Activated CD4-positive, alpha-beta memory T cell treated with anti-CD3 and anti-CD28 coated beads for 36 hours (primary cell): ENCODE measurements at regions not wholly inside any gene's neighbourhood (a gene's known extent, or its start where the extent isn't known, plus 50 kb on each side); places are given as distances from the start of the nearest gene placed in this dataset.

Experiments
- CTCF ChIA-PET: fragments of 350-600 bp; sonication (Branson Sonifier 250); formaldehyde crosslinking; loops from one replicate; lab custom pipeline; 2021; ENCODE audit warnings: antibody characterized with exemption, inconsistent platforms; lab: Charles Lee
- POLR2A ChIA-PET: fragments of 350-600 bp; sonication (Branson Sonifier 250); formaldehyde crosslinking; loops from one replicate; lab custom pipeline; 2021; ENCODE audit warnings: antibody characterized with exemption; lab: Charles Lee
- DNase-seq: peaks from one replicate; pipeline ENCODE4 v3.0.0-alpha.2; 2020
- H3K27ac Mint-ChIP-seq: one replicate; pipeline ENCODE4 v1.8.0; 2021; ENCODE audit warnings: mixed read lengths
- H3K27me3 Mint-ChIP-seq: one replicate; pipeline ENCODE4 v1.8.0; 2021; ENCODE audit warnings: mixed read lengths
- H3K36me3 Mint-ChIP-seq: one replicate; pipeline ENCODE4 v1.8.0; 2021; ENCODE audit warnings: mixed read lengths
- H3K4me1 Mint-ChIP-seq: one replicate; pipeline ENCODE4 v1.8.0; 2021; ENCODE audit warnings: low read depth, mixed read lengths
- H3K4me3 Mint-ChIP-seq: one replicate; pipeline ENCODE4 v1.8.0; 2021; ENCODE audit warnings: mild to moderate bottlenecking, mixed read lengths
- H3K9me3 Mint-ChIP-seq: one replicate; pipeline ENCODE4 v1.8.0; 2021; ENCODE audit warnings: mixed read lengths
- intact Hi-C: fragments of 100-400 bp; cut with micrococcal nuclease; formaldehyde crosslinking; loops from one replicate; pipeline ENCODE4 v1.15.1; 2023

DNA sequence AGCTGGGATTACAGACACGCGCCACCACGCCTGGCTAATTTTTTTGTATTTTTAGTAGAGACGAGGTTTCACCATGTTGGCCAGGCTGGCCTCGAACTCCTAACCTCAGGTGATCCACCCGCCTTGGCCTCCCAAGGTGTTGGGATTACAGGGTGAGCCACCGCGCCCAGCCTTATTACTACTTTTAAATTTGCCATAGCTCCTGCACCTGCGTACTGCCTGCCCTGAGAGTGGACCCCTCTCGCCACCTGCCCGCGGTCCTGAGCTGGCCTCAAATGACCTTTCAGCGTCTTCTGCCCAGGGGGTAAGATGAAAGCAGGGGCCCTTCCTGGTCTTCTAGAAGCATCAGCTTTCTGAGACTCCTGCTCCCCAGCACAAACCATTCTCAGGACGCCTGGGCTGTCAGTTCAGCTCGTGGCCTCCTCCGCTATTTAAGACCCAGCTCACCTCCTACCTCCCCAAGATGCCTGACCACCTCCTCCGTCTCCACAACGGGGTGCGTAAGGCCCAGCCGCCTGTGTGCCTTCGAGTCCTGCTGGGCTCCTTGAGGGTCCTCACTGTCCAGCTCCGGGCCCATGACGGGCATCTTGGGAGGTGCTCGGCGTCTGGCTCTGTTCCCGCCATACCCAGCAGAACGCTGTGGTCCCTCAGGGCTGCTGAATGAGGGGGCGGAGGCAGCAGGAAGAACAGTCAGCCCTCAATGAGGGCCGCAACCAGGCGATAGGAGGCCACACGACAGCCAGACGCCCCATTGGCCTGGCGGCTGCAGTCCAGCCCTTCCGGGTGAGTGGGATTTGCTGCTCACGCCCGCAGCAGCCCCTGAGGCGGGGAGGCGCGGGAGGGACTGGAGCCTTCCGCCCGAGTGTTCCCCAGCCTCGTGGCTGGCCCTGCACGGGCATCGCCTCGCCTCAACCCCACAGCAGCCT, 266.6 kb downstream of the TFCP2L1 start:
- CTCF ChIA-PET, result no interaction called here

DNA sequence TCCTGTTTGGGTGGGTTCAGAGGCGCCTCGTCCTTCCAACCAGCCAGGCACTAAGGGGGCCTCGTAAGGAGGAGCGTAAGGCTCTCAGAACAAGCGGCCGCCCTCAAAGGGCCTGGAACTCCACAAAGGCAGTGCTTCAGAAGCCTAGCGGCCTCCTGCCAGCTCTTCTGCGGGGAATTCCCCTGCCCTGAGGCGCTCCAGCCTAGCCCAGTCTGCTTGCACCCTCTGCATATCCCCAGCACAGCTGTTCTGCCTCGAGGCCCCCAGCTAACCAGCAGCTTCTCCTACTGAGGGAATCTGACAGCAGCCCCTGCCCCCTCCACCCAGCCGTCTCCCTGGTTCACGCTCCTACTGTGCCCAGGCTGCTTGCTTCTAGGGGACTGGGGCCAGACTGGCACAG, 265.9 kb downstream of the TFCP2L1 start:
- Mint-ChIP-seq H3K9me3 (no peaks in the 10 kb centered on the region), H3K4me1 (no peaks in the 10 kb centered on the region), H3K27me3 (peaks cover 4% of the 10 kb centered on the region), H3K4me3 (no peak overlapping the region), H3K27ac (no peak overlapping the region), H3K36me3 (no peaks in the 10 kb centered on the region)
- no peak for DNase-seq
- ChIA-PET POLR2A (no interaction called here), CTCF (no interaction called here)
- intact Hi-C loops, result no loop called here

More for the DNA sequence above, 266.6 kb downstream of the TFCP2L1 start:
- no peak for DNase-seq
- Mint-ChIP-seq H3K4me3 (no peak overlapping the region), H3K36me3 (no peaks in the 10 kb centered on the region), H3K27me3 (peaks cover 4% of the 10 kb centered on the region), H3K27ac (no peak overlapping the region), H3K4me1 (no peaks in the 10 kb centered on the region), H3K9me3 (no peaks in the 10 kb centered on the region)
- intact Hi-C loops, result no loop called here
- POLR2A ChIA-PET, result no interaction called here

DNA sequence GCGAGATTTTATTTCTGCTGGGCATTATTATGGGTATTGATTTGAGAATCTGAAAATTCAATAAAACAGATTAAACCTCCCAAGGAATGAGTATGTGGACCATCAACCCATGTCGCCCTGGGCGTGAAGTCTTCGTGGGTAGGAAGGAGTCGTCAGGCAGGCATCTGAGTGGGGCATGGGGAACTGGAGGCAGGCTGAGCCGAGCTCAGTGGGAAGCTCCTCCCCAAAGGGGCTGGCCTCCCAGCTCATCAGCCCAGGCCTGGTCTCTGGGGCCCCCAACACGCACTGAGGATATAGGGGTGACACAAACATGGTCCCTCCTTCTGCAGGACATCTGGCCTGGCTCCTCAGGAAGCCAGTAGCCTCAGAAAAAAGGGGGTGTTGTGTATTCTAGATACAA, 265.2 kb downstream of the TFCP2L1 start:
- CTCF ChIA-PET, result no interaction called here

DNA sequence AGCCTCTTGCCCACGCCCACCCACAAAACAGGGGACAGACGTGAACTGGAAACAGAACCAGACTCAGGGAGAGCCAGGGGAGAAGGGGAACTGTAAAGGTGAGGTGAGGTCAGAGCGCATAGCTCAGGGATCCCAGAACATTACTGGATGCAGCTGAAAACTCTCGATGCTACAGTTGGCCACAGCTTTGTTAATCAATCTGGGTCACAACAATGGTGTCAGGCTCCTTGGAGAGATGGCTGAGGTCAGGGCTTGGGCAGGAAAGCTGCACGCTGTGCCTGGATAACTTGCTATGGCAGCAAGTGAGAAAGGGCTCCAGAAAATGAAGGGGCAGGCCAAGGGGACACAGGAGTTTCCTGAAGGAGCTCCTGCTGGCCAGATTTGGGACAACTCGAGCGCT, 263.3 kb downstream of the TFCP2L1 start:
- POLR2A ChIA-PET, result no interaction called here
- CTCF ChIA-PET, result no interaction called here

More for the DNA sequence above, 265.2 kb downstream of the TFCP2L1 start:
- intact Hi-C loops, result no loop called here
- no peak for DNase-seq
- peaks cover 4% of the 10 kb centered on the region for H3K27me3 Mint-ChIP-seq
- POLR2A ChIA-PET, result no interaction called here
- H3K4me1 Mint-ChIP-seq, result no peaks in the 10 kb centered on the region
- H3K27ac Mint-ChIP-seq, result no peak overlapping the region
- no peaks in the 10 kb centered on the region for H3K36me3 Mint-ChIP-seq
- no peaks in the 10 kb centered on the region for H3K9me3 Mint-ChIP-seq
- no peak overlapping the region for H3K4me3 Mint-ChIP-seq

DNA sequence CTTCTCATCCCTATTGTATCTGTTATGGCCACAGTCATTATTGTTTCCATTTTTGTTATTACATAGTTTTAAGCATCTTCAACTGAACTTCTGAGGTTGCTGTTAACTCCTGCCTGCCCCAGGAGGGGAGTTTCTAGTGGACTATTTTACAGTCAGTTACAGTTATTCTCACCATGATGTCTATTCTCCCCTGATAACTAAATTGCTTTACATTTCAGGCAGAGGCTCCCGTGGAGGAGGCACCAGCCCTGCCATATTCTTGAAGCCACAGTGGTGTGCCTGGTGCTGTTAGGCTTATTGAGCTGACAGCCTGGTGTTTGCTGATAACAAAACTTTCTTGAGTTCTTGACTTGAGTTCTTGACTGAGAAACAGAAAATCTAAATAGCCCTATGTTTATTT, 256.4 kb downstream of the TFCP2L1 start:
- H3K36me3 Mint-ChIP-seq, result no peaks in the 10 kb centered on the region
- H3K4me3 Mint-ChIP-seq, result no peak overlapping the region
- H3K4me1 Mint-ChIP-seq, result no peaks in the 10 kb centered on the region
- H3K27me3 Mint-ChIP-seq, result peaks cover 4% of the 10 kb centered on the region
- ChIA-PET POLR2A (no interaction called here), CTCF (no interaction called here)
- DNase-seq, result no peak
- no peak overlapping the region for H3K27ac Mint-ChIP-seq
- intact Hi-C loops, result no loop called here
- H3K9me3 Mint-ChIP-seq, result no peaks in the 10 kb centered on the region

More for the DNA sequence above, 263.3 kb downstream of the TFCP2L1 start:
- Mint-ChIP-seq H3K9me3 (no peaks in the 10 kb centered on the region), H3K27me3 (peaks cover 4% of the 10 kb centered on the region), H3K4me3 (no peak overlapping the region), H3K27ac (no peak overlapping the region), H3K4me1 (no peaks in the 10 kb centered on the region), H3K36me3 (no peaks in the 10 kb centered on the region)
- intact Hi-C loops, result no loop called here
- no peak for DNase-seq

DNA sequence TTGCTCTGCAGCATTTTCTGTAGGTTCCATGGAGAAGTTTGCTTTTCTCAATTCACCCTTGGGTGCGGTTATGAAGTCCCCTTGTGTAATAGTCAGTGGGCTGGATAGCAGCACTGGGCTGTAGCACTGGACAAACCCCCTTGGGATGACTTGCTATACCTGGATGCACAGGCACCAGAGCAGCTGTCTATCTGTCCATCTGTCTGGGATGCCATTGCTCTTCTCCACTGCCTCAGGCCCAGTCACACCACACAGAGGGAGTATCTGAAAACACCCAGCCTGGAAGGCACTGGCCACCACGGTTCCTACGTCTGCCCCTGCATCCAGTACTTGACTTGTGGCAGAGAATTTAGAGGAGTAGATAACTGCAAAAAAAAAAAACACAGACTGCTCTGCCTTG, 254.5 kb downstream of the TFCP2L1 start:
- Mint-ChIP-seq H3K27me3 (peaks cover 4% of the 10 kb centered on the region), H3K27ac (no peak overlapping the region), H3K4me3 (no peak overlapping the region), H3K36me3 (no peaks in the 10 kb centered on the region), H3K9me3 (no peaks in the 10 kb centered on the region), H3K4me1 (no peaks in the 10 kb centered on the region)
- ChIA-PET CTCF (interaction anchor here (0.8 kb wide), 1 partner anchor 49 kb away, joined by 3 read pairs; no protein-coding TSS in a partner anchor), POLR2A (interaction anchor here (0.6 kb wide), 1 partner anchor 184 kb away, joined by 3 read pairs; no protein-coding TSS in a partner anchor)
- no peak for DNase-seq
- intact Hi-C loops, result no loop called here

DNA sequence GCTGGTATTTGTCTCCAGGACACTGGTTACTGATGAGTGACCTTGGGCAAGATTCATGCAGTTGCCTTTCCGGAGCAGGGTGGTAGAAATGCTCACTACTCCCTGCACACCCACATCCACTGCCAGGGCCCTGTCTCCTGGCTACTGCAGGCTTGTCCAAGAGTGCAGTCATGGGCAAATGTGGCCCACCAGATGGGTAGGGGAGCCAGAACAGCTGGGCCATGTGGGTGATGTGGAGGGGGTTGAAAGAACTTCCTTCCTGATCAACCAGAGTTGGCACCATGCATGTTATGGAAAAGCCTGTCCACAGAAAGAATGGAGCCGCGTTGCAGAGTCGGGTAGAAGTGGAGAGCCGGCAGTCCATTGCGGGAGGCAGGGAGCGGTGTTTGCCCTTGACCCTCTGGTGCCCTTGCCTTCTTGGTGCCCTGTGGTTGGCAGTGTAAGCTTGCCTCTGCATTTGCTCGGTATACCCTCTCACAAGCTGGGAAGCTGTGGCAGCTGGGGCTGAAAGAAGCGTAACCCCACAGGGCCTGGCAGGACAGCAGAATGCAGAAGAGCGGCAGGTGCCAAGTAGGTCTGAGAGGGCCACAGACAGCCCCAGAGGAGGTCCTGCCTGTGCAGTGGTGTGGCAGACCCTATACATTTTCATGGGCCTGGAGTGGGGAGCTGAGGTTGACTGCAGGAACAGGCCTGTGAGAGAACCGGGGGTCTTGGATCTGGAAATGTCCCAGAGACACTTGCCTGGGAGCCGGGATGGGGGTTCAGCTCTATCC, 253.2 kb downstream of the TFCP2L1 start:
- Mint-ChIP-seq H3K4me3 (no peak overlapping the region), H3K36me3 (no peaks in the 10 kb centered on the region), H3K9me3 (no peaks in the 10 kb centered on the region), H3K27ac (no peak overlapping the region), H3K27me3 (peaks cover 4% of the 10 kb centered on the region), H3K4me1 (no peaks in the 10 kb centered on the region)
- intact Hi-C loops, result no loop called here
- POLR2A ChIA-PET, result no interaction called here
- DNase-seq, result no peak
- CTCF ChIA-PET, result no interaction called here

DNA sequence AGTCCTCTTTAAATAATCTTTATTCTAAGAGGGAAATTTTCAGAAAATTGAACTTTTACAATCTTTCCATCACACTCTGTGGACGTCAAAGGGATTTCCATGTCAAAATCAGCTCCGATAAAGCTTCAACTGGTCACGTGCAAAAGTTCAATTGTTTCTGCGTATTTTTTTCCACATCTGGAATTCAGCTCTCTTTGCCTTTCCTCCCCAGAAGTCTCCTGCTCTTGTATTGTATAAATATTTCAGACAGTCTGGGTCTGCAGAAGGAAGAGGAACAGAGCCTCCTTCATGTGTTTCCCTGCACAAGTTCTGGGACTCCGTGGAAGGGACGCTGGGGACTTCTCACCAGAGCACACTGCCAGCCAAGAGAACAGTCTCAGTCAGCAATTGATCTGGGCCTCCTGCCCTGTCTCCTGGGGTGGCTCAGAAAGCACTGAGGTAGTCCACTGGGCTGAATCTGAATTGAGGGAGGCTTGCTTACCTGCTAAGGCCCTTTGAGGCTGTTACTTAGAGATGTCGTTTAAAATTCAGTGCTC, 251.5 kb downstream of the TFCP2L1 start:
- H3K4me3 Mint-ChIP-seq, result no peak overlapping the region
- no peak for DNase-seq
- peaks cover 4% of the 10 kb centered on the region for H3K27me3 Mint-ChIP-seq
- H3K4me1 Mint-ChIP-seq, result no peaks in the 10 kb centered on the region
- H3K27ac Mint-ChIP-seq, result no peak overlapping the region
- no peaks in the 10 kb centered on the region for H3K36me3 Mint-ChIP-seq
- ChIA-PET CTCF (no interaction called here), POLR2A (no interaction called here)
- intact Hi-C loops, result no loop called here
- no peaks in the 10 kb centered on the region for H3K9me3 Mint-ChIP-seq

DNA sequence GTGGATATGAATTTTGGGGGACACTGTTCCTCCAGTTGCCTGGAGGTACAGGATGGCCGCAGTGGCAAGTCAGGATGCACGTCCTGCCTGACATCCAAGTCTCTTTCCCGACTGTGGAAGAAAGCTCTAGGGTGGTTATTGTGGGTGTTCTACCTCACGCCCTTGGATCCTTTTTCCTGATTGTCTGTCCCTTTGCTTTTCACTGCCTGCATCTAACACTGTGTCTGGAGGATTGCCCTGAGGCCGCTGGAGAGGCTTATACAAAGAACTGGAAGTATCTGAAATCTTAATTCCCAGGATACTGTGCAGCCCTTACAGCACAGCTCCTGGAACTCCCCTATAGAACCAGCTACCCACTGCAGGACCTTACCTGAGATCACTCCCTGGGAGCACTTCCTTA, 250.5 kb downstream of the TFCP2L1 start:
- Mint-ChIP-seq H3K4me1 (no peaks in the 10 kb centered on the region), H3K27me3 (peaks cover 4% of the 10 kb centered on the region), H3K36me3 (no peaks in the 10 kb centered on the region), H3K9me3 (no peaks in the 10 kb centered on the region), H3K27ac (no peak overlapping the region), H3K4me3 (no peak overlapping the region)
- no peak for DNase-seq
- CTCF ChIA-PET, result no interaction called here
- intact Hi-C loops, result no loop called here
- POLR2A ChIA-PET, result no interaction called here

DNA sequence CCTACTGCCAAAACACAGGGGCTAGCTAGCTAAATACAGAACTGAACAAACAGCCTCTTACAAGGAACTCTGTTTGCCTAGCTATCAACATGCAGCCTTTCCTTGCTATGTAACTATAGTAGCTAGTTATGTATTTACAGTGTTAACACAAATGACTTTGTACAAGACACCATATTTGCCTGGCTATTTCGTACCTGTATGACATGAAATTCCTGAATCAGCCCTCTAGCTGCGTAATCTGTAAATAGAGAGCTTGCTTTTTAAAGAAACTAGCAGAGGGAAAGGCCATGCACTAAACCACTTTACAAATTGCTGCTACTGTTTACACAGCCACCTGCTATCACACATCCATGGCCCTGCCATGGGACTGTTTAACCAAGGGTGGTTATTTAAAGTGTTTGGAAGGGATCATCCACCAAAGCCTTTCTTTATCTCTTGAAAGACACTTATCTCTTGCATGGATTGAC, 248.7 kb downstream of the TFCP2L1 start:
- H3K9me3 Mint-ChIP-seq, result no peaks in the 10 kb centered on the region
- ChIA-PET POLR2A (no interaction called here), CTCF (no interaction called here)
- H3K36me3 Mint-ChIP-seq, result no peaks in the 10 kb centered on the region
- H3K27me3 Mint-ChIP-seq, result no peaks in the 10 kb centered on the region
- intact Hi-C loops, result no loop called here
- no peaks in the 10 kb centered on the region for H3K4me1 Mint-ChIP-seq
- no peak overlapping the region for H3K27ac Mint-ChIP-seq
- DNase-seq, result no peak
- no peak overlapping the region for H3K4me3 Mint-ChIP-seq

DNA sequence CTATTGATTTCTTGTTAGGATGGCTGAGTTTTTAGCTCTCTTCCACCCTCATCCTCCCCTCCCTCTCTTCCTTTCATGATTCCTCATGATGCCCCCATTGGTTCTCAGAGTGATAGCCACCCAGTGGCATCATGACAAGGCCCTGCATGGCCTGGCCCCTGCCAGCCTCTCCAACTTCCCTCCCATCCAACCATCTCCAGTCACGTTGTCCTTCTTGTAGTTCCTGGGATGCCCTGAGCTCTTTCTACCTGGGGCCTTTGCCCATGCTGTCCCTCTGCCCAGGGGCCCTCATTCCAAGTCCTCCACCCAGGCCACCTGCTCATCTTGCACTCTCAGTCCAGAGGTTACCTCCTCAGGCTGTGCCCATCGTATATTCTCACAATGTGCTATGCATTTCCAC, 247.5 kb downstream of the TFCP2L1 start:
- H3K27me3 Mint-ChIP-seq, result no peaks in the 10 kb centered on the region
- no peaks in the 10 kb centered on the region for H3K4me1 Mint-ChIP-seq
- H3K4me3 Mint-ChIP-seq, result no peak overlapping the region
- intact Hi-C loops, result no loop called here
- ChIA-PET CTCF (interaction anchor here (0.6 kb wide), 1 partner anchor 14 kb away, joined by 3 read pairs; no protein-coding TSS in a partner anchor), POLR2A (no interaction called here)
- no peak for DNase-seq
- no peaks in the 10 kb centered on the region for H3K36me3 Mint-ChIP-seq
- H3K9me3 Mint-ChIP-seq, result no peaks in the 10 kb centered on the region
- no peak overlapping the region for H3K27ac Mint-ChIP-seq

DNA sequence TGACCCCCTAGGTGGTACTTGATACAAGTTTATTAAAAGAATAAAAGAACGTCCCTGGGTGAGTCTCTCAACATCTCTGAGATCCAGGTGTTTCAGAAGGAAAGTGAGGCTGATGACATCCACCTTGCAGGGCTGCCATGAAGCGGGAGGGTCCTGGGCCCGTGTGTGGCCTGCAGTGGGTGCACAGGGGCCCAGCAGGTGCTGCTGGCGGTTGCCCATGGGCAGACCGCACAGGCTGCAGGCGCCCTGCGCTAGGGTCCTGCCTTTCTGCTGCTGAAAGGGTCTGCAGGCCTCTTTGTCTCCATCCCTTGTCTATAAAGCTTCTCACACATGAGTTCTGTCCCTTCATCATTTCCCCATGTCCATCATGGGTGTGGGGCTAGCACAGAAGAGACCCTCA, 247.0 kb downstream of the TFCP2L1 start:
- intact Hi-C loops, result no loop called here
- DNase-seq, result no peak
- Mint-ChIP-seq H3K4me3 (no peak overlapping the region), H3K27me3 (no peaks in the 10 kb centered on the region), H3K27ac (no peak overlapping the region), H3K36me3 (no peaks in the 10 kb centered on the region), H3K9me3 (no peaks in the 10 kb centered on the region), H3K4me1 (no peaks in the 10 kb centered on the region)
- ChIA-PET CTCF (no interaction called here), POLR2A (no interaction called here)
